Right lobe of liver (tissue), 6 donors: ENCODE measurements at regions not wholly inside any gene's neighbourhood (a gene's known extent, or its start where the extent isn't known, plus 50 kb on each side); places are given as distances from the start of the nearest gene placed in this dataset.

Experiments used
- ATAC-seq, 4 donors: fragments of 200-7000 bp; cut with Tn5 transposase; one replicate each; pipeline ENCODE4 v1.9.1; 2020; ENCODE audit warnings: mild to moderate bottlenecking in 4 of 4, moderate library complexity in 4 of 4
- DNase-seq, 3 donors: peaks; one replicate each; pipeline ENCODE4 v3.0.0-alpha.2; 2020
- H3K27ac ChIP-seq, 3 donors: fragments of 200-600 bp; one replicate each; pipeline ENCODE4 v1.8.0; 2022
- H3K27me3 ChIP-seq, 2 donors: fragments of 200-600 bp; one replicate each; pipeline ENCODE4 v1.8.0; 2022
- H3K36me3 ChIP-seq, 4 donors: fragments of 200-600 bp; sonication (generic) in 1 of 4; one replicate each; pipeline versions ENCODE4 v1.5.1 to v1.8.0; 2017 to 2022; ENCODE audit warnings: control low read depth in 1 of 4
- H3K4me1 ChIP-seq, 4 donors: fragments of 200-600 bp; sonication (generic) in 1 of 4; one replicate each; pipeline versions ENCODE4 v1.5.1 to v1.8.0; 2017 to 2022; ENCODE audit warnings: control low read depth in 1 of 4
- H3K4me3 ChIP-seq, 3 donors: fragments of 200-600 bp; one replicate each; pipeline ENCODE4 v1.8.0; 2022
- H3K9me3 ChIP-seq, 4 donors: fragments of 200-600 bp; sonication (generic) in 1 of 4; one replicate each; pipeline versions ENCODE4 v1.5.1 to v1.8.0; 2017 to 2022; ENCODE audit warnings: control low read depth in 1 of 4
- CTCF ChIP-seq, 4 donors: fragments of 200-600 bp in 3 of 4; fragments of 450-650 bp in 1 of 4; IDR thresholded peaks; one replicate each; pipeline versions ENCODE4 v1.5.1 to v1.8.0; 2016 to 2022; ENCODE audit warnings: antibody characterized with exemption in 4 of 4, mild to moderate bottlenecking in 2 of 4
- POLR2A ChIP-seq: fragments of 450-650 bp; IDR thresholded peaks from one replicate; pipeline ENCODE4 v1.6.1; 2017; ENCODE audit warnings: antibody characterized with exemption, mild to moderate bottlenecking
- WGBS: methylation state at CpG from one replicate; pipeline ENCODE4 v1.1.6; 2018; ENCODE audit warnings: low coverage, low lambda C conversion rate; ENCODE audit not compliant: insufficient coverage; ENCODE audit errors: missing lambda C conversion rate; 5-methylcytosine and 5-hydroxymethylcytosine counted together
- intact Hi-C, 2 donors: fragments of 100-400 bp; cut with DNase I; formaldehyde crosslinking; loops; one replicate each; pipeline versions ENCODE4 v1.11.2 to v1.14.1; 2022
- donor health status: DM: no; HTN: yes; CAD: no.
- donor health status: DM: no; HTN: no; CAD: no.
- donor health status: DM: no; HTN: no; CAD: no.
- donor health status: DM: no; HTN: yes; CAD: no.
- donor health status: DM: no; HTN: yes; CAD: no.

- WGBS, result 80% methylated on average over 1 of the region's 2 CpGs
- TF ChIP-seq CTCF (IDR thresholded peaks at IDR 0.05) (no peak), POLR2A (no peak)
- no peaks in the 10 kb centered on the region for H3K9me3 ChIP-seq
These were observed 214.3 kb downstream of the DHX35 start for GRCh38 chr20:39176457-39176856.

GRCh38 chr20:39170896-39171463 lies 208.8 kb downstream of the DHX35 start:
- no peaks in the 10 kb centered on the region for H3K9me3 ChIP-seq
- WGBS, result 60% methylated on average over 2 of the region's 2 CpGs
- ATAC-seq, result no peak
- H3K4me1 ChIP-seq, result no peaks in the 10 kb centered on the region
- H3K36me3 ChIP-seq, result no peaks in the 10 kb centered on the region
- no peak overlapping the region for H3K27ac ChIP-seq
- H3K27me3 ChIP-seq, result no peaks in the 10 kb centered on the region
- intact Hi-C loops, result no loop called here
- TF ChIP-seq POLR2A (no peak), CTCF (IDR thresholded peaks at IDR 0.05) (no peak)
- DNase-seq, result no peak
- H3K4me3 ChIP-seq, result no peak overlapping the region

More at GRCh38 chr20:39176457-39176856, 214.3 kb downstream of the DHX35 start:
- no peak overlapping the region for H3K4me3 ChIP-seq
- no peak overlapping the region for H3K27ac ChIP-seq
- DNase-seq (no peak), ATAC-seq (no peak)
- no peaks in the 10 kb centered on the region for H3K27me3 ChIP-seq
- no peaks in the 10 kb centered on the region for H3K4me1 ChIP-seq
- intact Hi-C loops, result no loop called here
- H3K36me3 ChIP-seq, result no peaks in the 10 kb centered on the region

GRCh38 chr20:39165099-39165498 lies 203.0 kb downstream of the DHX35 start:
- intact Hi-C loops, result no loop called here
- Histone ChIP-seq H3K27me3 (no peaks in the 10 kb centered on the region), H3K27ac (no peak overlapping the region), H3K36me3 (no peaks in the 10 kb centered on the region), H3K4me3 (no peak overlapping the region), H3K9me3 (no peaks in the 10 kb centered on the region), H3K4me1 (no peaks in the 10 kb centered on the region)
- ATAC-seq, result no peak
- WGBS, result 79% methylated on average over 3 of the region's 6 CpGs
- no peak for DNase-seq
- no peak for TF ChIP-seq CTCF (IDR thresholded peaks at IDR 0.05)
- no peak for TF ChIP-seq POLR2A

GRCh38 chr20:39164642-39165041 lies 202.5 kb downstream of the DHX35 start:
- Histone ChIP-seq H3K4me3 (no peak overlapping the region), H3K27me3 (no peaks in the 10 kb centered on the region), H3K27ac (no peak overlapping the region), H3K4me1 (no peaks in the 10 kb centered on the region), H3K9me3 (no peaks in the 10 kb centered on the region), H3K36me3 (no peaks in the 10 kb centered on the region)
- ATAC-seq (no peak), DNase-seq (no peak)
- 62% methylated on average over 2 of the region's 2 CpGs for WGBS
- intact Hi-C loops, result no loop called here
- no peak for TF ChIP-seq CTCF (IDR thresholded peaks at IDR 0.05)
- no peak for TF ChIP-seq POLR2A

- H3K36me3 ChIP-seq, result no peaks in the 10 kb centered on the region
- intact Hi-C loops, result no loop called here
- no peak overlapping the region for H3K4me3 ChIP-seq
- TF ChIP-seq CTCF (IDR thresholded peaks at IDR 0.05) (no peak), POLR2A (no peak)
- H3K4me1 ChIP-seq, result no peaks in the 10 kb centered on the region
- 63% methylated on average over 1 of the region's 1 CpG for WGBS
- no peak for ATAC-seq
- H3K27me3 ChIP-seq, result no peaks in the 10 kb centered on the region
- no peak overlapping the region for H3K27ac ChIP-seq
- H3K9me3 ChIP-seq, result no peaks in the 10 kb centered on the region
- no peak for DNase-seq
These were observed 201.8 kb downstream of the DHX35 start for GRCh38 chr20:39163993-39164392.
